ENCODE measurements at regions not wholly inside any gene's neighbourhood (a gene's known extent, or its start where the extent isn't known, plus 50 kb on each side); places are given as distances from the start of the nearest gene placed in this dataset.

GRCh38 chr3:113111011-113111707 lies 100.2 kb upstream of the BOC start:
- TF ChIP-seq CTCF (IDR thresholded peaks at IDR 0.05) = no peak

- no peak for TF ChIP-seq CTCF (IDR thresholded peaks at IDR 0.05)
These were observed 98.0 kb upstream of the BOC start for GRCh38 chr3:113113361-113113760.

GRCh38 chr3:113117511-113118234 lies 93.7 kb upstream of the BOC start:
- TF ChIP-seq CTCF (IDR thresholded peaks at IDR 0.05) = no peak

GRCh38 chr3:113118336-113118735 lies 93.0 kb upstream of the BOC start:
- no peak for TF ChIP-seq CTCF (IDR thresholded peaks at IDR 0.05)

GRCh38 chr3:113124256-113124830 lies 87.0 kb upstream of the BOC start:
- TF ChIP-seq CTCF (IDR thresholded peaks at IDR 0.05) = no peak

- TF ChIP-seq CTCF (IDR thresholded peaks at IDR 0.05) = no peak
These were observed 85.4 kb upstream of the BOC start for GRCh38 chr3:113125951-113126350.

- no peak for TF ChIP-seq CTCF (IDR thresholded peaks at IDR 0.05)
These were observed 82.9 kb upstream of the BOC start for GRCh38 chr3:113128386-113129015.

All from LNCAP (cell line).